ENCODE measurements at regions not wholly inside any gene's neighbourhood (a gene's known extent, or its start where the extent isn't known, plus 50 kb on each side); places are given as distances from the start of the nearest gene placed in this dataset.

DNA sequence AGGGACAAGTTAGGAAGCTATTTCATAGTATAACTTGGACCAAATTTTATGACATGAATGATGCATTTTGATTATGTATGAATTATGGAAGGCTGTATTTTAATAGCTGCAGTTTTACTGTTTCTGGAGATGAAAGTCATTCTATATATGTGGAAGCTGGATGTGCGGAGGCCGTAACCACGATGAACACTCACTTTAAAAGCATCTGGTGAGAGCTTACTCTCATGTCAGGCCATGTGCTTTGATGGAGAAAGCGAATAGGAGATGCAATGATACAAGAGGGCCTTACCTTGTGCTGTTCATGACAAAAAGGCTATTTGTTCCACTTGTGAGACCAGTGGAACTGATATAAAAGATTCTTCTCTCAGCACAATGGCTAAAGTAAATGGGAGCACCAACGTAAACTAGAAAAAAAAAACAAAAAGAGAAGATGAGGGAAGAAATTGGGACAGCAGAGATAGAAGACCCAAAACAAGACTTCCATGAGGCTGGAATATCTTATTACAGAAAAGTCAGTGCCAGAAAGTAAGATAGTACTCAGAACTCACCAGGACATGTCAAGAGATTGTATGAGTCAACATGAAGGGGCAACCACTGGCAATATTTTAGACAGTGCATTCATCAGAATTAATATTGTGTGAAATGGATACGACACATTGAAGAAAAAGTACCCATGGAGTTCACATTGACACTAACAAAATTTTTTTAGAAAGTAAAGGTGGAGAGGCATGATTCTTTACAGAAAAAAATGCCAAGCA is 63.3 kb upstream of the GAB1 start:
- 94 to 95% methylated on average over 6 of the region's 6 CpGs for WGBS, 2 donors
- H3K27me3 ChIP-seq (ENCODE audit: control insufficient read depth in 3 of 3, insufficient read depth in 3 of 3, low read length in 2 of 3), result no peaks in the 10 kb centered on the region
- no peaks in the 10 kb centered on the region for H3K9me3 ChIP-seq (ENCODE audit: control insufficient read depth in 4 of 4, insufficient read depth in 3 of 4, low read length in 3 of 4)
- H3K36me3 ChIP-seq (ENCODE audit: control insufficient read depth in 4 of 4, insufficient read depth in 4 of 4, low read length in 4 of 4), result no peaks in the 10 kb centered on the region
- TF ChIP-seq, protein P1, sequence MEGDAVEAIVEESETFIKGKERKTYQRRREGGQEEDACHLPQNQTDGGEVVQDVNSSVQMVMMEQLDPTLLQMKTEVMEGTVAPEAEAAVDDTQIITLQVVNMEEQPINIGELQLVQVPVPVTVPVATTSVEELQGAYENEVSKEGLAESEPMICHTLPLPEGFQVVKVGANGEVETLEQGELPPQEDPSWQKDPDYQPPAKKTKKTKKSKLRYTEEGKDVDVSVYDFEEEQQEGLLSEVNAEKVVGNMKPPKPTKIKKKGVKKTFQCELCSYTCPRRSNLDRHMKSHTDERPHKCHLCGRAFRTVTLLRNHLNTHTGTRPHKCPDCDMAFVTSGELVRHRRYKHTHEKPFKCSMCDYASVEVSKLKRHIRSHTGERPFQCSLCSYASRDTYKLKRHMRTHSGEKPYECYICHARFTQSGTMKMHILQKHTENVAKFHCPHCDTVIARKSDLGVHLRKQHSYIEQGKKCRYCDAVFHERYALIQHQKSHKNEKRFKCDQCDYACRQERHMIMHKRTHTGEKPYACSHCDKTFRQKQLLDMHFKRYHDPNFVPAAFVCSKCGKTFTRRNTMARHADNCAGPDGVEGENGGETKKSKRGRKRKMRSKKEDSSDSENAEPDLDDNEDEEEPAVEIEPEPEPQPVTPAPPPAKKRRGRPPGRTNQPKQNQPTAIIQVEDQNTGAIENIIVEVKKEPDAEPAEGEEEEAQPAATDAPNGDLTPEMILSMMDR (IDR thresholded peaks at IDR 0.05; ENCODE audit: control extremely low read depth, extremely low read depth), result no peak
- no peak overlapping the region for H3K27ac ChIP-seq (ENCODE audit: low read depth in 1 of 2, low read length in 1 of 2)
- H3K4me1 ChIP-seq (ENCODE audit: control insufficient read depth in 5 of 5, insufficient read depth in 5 of 5, low read length in 5 of 5), result no peaks in the 10 kb centered on the region
- no peak for ATAC-seq (ENCODE audit: insufficient read depth, low FRiP score)
- H3K9ac ChIP-seq (ENCODE audit: insufficient read depth in 1 of 2, low read length in 2 of 2), result no peak overlapping the region
- no peak for DNase-seq
- no peak overlapping the region for H3K4me3 ChIP-seq

GRCh38 chr4:143280861-143281260 is 55.8 kb upstream of the GAB1 start:
- no peak for ATAC-seq (ENCODE audit: insufficient read depth, low FRiP score)
- TF ChIP-seq, protein P1 (IDR thresholded peaks at IDR 0.05; ENCODE audit: control extremely low read depth, extremely low read depth), result no peak
- peak in 1 of 3 donors; percentile 22 for DNase-seq
- H3K36me3 ChIP-seq (ENCODE audit: control insufficient read depth in 4 of 4, insufficient read depth in 4 of 4, low read length in 4 of 4), result no peaks in the 10 kb centered on the region
- H3K4me3 ChIP-seq, result no peak overlapping the region
- H3K9me3 ChIP-seq (ENCODE audit: control insufficient read depth in 4 of 4, insufficient read depth in 3 of 4, low read length in 3 of 4), result no peaks in the 10 kb centered on the region
- no peak overlapping the region for H3K27ac ChIP-seq (ENCODE audit: low read depth in 1 of 2, low read length in 1 of 2)
- no peaks in the 10 kb centered on the region for H3K27me3 ChIP-seq (ENCODE audit: control insufficient read depth in 3 of 3, insufficient read depth in 3 of 3, low read length in 2 of 3)
- H3K4me1 ChIP-seq (ENCODE audit: control insufficient read depth in 5 of 5, insufficient read depth in 5 of 5, low read length in 5 of 5), result peaks cover 0 to 19% (median 6%) of the 10 kb centered on the region in 5 donors
- whole genome bisulfite sequencing, 2 donors, result 74 to 86% methylated on average over 2 of the region's 2 CpGs
- no peak overlapping the region for H3K9ac ChIP-seq (ENCODE audit: insufficient read depth in 1 of 2, low read length in 2 of 2)

DNA sequence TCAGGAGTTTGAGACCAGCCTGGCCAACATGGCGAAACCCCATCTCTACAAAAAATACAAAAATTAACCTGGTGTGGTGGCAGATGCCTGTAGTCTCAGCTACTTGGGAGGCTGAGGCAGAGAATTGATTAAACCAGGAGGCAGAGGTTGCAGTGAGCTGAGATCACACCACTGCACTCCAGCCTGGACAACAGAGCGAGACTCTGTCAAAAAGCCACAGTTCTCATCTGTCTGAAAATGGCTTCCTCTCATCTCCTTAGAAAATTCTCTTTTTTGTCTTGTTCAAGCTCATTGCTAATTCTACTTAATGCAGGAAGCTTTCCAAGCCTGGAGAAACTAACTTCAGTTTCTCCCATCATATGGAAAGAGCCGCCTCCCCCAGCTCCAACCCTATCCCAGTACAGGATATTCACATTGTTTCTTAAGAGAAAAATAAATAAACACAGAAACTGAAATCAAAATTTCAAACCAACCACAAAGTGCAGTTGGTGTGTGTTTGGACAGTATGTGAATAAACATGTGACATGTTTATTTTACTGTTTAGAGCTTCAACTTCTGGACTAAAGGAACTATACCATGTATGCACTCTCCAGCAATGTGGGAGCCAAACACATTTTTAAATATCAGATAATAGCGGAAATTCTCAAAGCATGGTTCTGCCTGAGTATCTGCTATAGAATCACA is 55.0 kb upstream of the GAB1 start:
- TF ChIP-seq, protein P1 (IDR thresholded peaks at IDR 0.05; ENCODE audit: control extremely low read depth, extremely low read depth), result no peak
- Histone ChIP-seq H3K27ac (ENCODE audit: low read depth in 1 of 2, low read length in 1 of 2) (no peak overlapping the region), H3K4me1 (ENCODE audit: control insufficient read depth in 5 of 5, insufficient read depth in 5 of 5, low read length in 5 of 5) (peaks cover 0 to 27% (median 8%) of the 10 kb centered on the region in 5 donors), H3K36me3 (ENCODE audit: control insufficient read depth in 4 of 4, insufficient read depth in 4 of 4, low read length in 4 of 4) (no peaks in the 10 kb centered on the region), H3K4me3 (no peak overlapping the region), H3K9me3 (ENCODE audit: control insufficient read depth in 4 of 4, insufficient read depth in 3 of 4, low read length in 3 of 4) (no peaks in the 10 kb centered on the region), H3K9ac (ENCODE audit: insufficient read depth in 1 of 2, low read length in 2 of 2) (no peak overlapping the region), H3K27me3 (ENCODE audit: control insufficient read depth in 3 of 3, insufficient read depth in 3 of 3, low read length in 2 of 3) (no peaks in the 10 kb centered on the region)
- WGBS, 2 donors, result 87 to 93% methylated on average over 4 of the region's 4 CpGs
- DNase-seq, result peak; percentile 77 to 93 (median 93)
- ATAC-seq (ENCODE audit: insufficient read depth, low FRiP score), result no peak

Data from lung (tissue), 11 donors.